Transverse colon (tissue), 4 donors: ENCODE measurements at regions not wholly inside any gene's neighbourhood (a gene's known extent, or its start where the extent isn't known, plus 50 kb on each side); places are given as distances from the start of the nearest gene placed in this dataset.

Experiments
- CTCF ChIP-seq, 5 experiments: fragments of 200-600 bp in 3 of 5; fragments of 450-650 bp in 2 of 5; sonication (generic) in 3 of 5; IDR thresholded peaks; 1 replicate in 2 of 5; 2 replicates in 3 of 5; pipeline ENCODE4 v1.5.1; 2016 to 2017; ENCODE audit warnings: antibody characterized with exemption in 5 of 5, inconsistent platforms in 3 of 5, mild to moderate bottlenecking in 2 of 5, moderate library complexity in 1 of 5
- POLR2AphosphoS5 ChIP-seq, 3 donors: sonication (generic); formaldehyde crosslinking; IDR thresholded peaks; one replicate each; pipeline ENCODE4 v1.6.1; 2016; ENCODE audit warnings: antibody characterized with exemption in 3 of 3

GRCh38 chr10:44757551-44758205 lies 153.5 kb upstream of the TMEM72 start:
- TF ChIP-seq CTCF (IDR thresholded peaks at IDR 0.05) = no peak
- no peak for TF ChIP-seq POLR2AphosphoS5 (IDR thresholded peaks at IDR 0.05)
